Gastroesophageal sphincter (tissue), 2 donors: ENCODE measurements at regions not wholly inside any gene's neighbourhood (a gene's known extent, or its start where the extent isn't known, plus 50 kb on each side); places are given as distances from the start of the nearest gene placed in this dataset.

Experiments
- EP300 ChIP-seq: sonication (generic); formaldehyde crosslinking; IDR thresholded peaks from one replicate; pipeline ENCODE4 v1.6.1; 2017; ENCODE audit warnings: antibody characterized with exemption, mild to moderate bottlenecking
- POLR2A ChIP-seq, 2 donors: fragments of 450-650 bp; IDR thresholded peaks; one replicate each; pipeline ENCODE4 v1.6.1; 2017; ENCODE audit warnings: antibody characterized with exemption in 2 of 2, mild to moderate bottlenecking in 2 of 2, moderate library complexity in 1 of 2
- POLR2AphosphoS5 ChIP-seq: sonication (generic); formaldehyde crosslinking; IDR thresholded peaks from one replicate; pipeline ENCODE4 v1.6.1; 2017; ENCODE audit warnings: antibody characterized with exemption

DNA sequence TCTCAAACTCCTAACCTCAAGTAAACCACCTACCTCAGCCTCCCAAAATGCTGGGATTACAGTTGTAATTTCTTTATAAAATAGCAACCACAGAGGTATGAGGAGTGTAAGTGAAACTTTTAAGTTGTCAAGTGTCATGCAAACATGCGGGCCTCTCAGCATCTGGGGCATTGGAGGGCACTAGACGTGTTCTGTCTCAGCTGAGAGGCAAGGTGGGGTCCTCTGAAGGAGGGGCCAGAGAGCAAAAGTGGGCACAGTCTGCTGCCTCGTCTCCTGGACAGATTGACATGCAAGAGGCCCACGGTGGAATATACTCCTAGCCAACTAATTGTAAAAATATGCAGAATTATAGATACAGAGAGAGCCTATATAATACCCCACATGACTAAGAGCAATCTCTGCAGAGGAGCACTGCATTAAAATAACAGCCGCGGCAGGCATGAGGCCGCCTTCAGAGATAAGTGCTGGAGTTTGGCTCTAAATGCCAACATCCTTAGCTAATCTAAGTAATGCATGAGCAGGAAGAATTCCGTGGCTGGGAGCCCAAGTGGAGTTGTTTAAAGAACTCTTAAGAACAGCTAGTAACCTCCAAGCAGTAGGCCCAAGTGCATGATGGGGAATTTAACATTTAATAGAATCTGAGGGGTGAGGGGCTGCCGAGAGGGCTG is 87.8 kb upstream of the RNU6-1 start:
- TF ChIP-seq POLR2A (IDR thresholded peaks at IDR 0.05) (no peak), POLR2AphosphoS5 (peak; percentile 74), EP300 (no peak)
